CD4-positive, alpha-beta T cell treated with Interleukin-4 for 1 hour (primary cell): ENCODE measurements at regions not wholly inside any gene's neighbourhood (a gene's known extent, or its start where the extent isn't known, plus 50 kb on each side); places are given as distances from the start of the nearest gene placed in this dataset.
"Not testable (repeated sequence)": the region's sequence is repeated elsewhere in the genome, so short reads cannot be mapped to it uniquely, and the experiment has no call there.

Source experiments
- DNase-seq, 2 donors: peaks; one replicate each; pipeline ENCODE4 v3.0.0-alpha.2; 2020 to 2022

DNA sequence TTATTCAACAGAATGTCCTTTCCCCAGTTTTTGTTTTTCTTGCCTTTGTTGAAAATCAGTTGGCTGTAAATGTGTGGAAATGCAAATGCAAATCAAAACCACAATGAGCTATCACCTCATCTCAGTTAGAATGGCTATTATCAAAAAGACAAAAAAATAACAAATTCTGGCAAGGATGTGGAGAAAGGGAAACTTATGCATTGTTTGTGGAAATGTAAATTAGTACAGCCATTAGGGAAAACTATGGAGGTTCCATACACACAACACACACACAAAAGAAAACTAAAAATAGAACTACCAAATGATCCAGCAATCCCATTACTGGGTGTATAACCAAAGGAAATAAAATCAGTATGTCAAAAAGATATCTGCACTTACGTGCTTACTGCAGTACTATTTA lies 518.8 kb upstream of the ATXN7L3B start:
- no peak for DNase-seq

DNA sequence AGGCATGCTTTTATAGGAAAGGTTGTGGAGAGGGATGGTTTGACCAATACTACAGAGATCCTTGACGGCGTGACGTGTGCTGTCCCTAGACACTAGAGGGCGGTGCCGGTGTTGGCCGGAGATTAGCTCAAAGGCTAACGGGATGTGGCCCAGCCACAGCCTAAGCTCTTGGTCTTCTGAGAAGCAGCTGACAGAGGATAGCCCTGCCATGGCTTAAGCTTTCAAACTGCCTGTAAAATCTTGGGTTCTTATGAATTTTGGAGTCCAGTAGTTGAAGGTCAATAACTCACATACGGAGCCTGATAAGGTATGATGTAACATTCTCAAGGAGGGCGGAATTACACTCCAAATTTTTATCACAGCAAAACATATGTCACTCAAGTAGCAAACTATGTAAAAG lies 515.7 kb upstream of the ATXN7L3B start:
- DNase-seq: no peak

DNA sequence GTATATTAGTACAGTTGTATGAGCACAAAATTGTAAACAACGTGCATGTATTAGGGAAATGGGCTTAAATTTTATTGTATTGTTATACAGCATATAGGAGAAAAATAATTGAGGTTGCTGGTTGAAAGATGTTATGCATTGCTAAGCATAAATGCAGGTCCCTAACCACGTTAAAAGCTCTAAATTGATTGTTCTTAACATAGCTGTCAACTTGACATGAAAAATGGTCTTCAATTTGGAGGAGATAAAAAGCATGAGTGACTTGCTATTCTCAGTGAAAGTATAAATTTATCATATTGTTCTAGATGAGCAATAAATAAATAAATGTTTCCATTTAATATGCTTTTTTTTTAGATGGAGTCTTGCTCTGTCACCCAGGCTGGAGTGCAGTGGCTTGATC lies 506.6 kb upstream of the ATXN7L3B start:
- no peak for DNase-seq

DNA sequence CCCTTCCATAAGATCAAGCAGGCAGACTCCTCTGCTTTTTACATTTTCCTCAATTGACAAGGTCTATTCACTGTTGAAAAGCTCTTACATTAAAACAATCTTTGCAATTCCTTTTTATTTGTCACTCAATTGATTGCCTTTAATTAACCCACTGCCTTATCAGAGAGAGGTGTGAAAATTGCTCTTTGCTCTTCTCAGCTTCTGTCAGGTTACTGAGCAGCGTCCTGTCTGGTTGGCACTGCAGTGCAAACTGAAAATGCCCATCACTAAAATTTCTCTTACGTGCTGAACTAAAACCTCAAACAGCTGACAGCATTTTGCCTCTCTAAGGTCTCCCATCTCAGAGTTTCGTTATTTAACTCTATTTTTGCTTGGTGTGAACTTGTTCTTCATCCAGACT lies 504.1 kb upstream of the ATXN7L3B start:
- no peak for DNase-seq

DNA sequence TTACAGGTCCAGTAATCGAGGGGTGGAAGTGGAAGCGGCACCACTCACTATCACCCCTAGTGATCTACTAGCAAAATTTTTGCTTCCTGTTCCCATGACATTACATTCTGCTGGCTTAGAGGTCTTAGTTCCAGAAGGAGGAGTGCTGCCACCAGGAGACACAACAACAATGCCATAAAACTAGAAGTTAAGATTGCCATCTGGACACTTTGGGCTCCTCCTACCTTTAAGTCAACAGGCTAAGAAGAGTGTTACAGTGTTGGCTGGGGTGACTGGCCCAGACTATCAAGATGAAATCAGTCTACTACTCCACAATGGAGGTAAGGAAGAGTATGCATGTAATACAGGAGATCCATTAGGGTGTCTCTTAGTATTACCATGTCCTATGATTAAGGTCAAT lies 498.5 kb upstream of the ATXN7L3B start:
- DNase-seq: not testable (repeated sequence)

DNA sequence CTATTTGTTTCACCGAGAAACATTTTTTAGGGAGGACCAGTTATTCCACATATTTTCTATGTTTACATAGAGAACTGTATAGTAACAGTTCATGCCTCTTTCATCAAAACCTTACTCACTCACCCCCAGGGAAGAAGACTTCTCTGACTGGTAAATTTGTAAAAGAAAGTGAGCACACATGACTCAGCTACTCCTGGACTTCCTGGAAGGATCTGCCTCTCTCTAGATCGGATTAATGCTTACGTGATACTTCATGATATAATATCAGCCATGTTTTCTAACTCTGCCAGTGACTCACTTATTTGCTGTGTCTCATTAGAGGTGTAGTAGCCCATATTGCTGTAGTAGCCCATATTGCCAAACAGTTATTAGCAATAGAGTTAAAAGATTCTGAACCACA lies 494.3 kb upstream of the ATXN7L3B start:
- no peak for DNase-seq

DNA sequence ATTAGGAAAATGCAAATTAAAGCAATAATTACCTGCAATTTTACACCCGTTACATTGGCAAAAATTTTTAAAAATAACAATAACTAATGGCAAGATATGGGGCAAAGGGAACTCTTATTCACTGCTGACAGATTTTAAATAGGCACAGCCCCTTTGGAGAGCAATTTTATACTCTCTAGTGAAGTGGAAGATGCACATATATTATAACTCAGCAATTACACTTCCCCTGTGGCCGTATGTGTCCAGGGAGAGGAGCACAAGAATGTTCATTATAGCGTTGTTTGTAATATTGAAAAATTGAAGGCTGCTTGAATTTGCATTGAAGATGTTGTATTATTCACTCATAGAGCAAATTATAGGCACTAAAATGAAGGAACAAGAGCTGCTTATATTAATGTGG lies 488.3 kb upstream of the ATXN7L3B start:
- no peak for DNase-seq

DNA sequence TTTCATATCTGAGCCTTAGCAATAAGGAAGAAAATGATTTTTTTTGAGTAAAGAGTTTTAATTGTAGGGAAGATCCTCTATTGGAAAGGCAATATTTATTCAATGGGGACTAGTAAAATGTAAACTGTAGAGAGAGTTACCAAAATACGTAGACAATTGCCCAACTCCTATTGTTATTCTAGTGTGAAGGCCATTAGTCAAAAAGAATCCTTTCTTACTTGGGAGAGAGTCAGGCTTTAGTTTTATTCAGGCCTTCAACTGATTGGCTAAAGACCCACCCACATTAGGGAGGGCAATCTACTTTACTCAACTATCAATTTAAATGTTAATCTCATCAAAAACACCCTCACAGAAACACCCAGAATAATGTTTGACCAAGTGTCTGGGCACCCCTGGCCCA lies 485.8 kb upstream of the ATXN7L3B start:
- DNase-seq: no peak

DNA sequence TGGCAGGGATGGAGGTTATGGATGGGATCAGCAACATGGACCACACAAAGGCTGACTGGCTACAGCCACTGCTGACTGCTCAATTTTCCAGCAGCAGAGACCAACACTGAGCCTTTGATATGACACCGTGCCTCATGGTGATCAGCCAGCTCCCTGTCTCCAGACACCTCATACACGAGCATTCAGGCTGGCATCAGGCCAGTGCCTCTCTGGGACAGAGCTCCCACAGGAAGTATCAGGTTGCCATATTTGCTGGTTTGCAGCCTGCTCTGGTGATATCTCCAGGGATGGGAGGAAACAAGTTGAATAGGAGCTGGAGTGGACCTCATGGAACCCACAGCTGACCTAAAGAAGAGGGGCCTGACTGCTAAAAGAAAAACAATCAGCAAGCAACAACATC lies 471.2 kb upstream of the ATXN7L3B start:
- DNase-seq: no peak

DNA sequence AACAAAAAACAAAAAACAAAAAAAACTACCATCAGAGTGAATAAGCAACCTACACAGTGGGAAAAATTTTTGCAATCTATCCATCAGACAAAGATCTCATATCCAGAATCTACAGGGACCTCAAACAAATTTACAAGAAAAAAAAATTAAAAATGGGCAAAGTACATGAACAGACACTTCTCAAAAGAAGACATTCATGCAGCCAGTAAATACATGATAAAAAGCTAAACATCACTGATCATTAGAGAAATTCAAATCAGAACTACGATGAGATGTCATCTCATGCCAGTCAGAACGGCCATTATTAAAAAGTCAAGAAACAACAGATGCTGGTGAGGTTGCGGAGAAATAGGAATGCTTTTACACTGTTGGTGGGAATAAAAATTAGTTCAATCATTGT lies 466.5 kb upstream of the ATXN7L3B start:
- no peak for DNase-seq

DNA sequence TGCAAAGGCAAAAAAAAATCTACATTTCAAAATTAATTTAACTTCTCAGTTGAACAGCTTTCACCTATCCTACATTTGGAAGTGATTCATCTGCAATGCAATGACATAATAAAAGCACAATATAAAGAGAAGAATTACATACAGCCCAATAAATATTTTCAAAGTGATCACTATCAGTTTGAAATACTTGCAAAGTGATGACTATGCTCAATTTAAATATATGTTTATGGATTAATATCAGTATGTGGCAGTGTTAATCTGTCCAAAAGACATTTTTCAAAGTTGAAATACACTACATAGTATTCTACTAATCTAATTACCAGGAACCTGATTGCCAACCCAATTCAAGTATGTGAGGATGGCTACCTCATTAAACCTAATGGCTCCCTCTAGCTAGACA lies 460.7 kb upstream of the ATXN7L3B start:
- no peak for DNase-seq

DNA sequence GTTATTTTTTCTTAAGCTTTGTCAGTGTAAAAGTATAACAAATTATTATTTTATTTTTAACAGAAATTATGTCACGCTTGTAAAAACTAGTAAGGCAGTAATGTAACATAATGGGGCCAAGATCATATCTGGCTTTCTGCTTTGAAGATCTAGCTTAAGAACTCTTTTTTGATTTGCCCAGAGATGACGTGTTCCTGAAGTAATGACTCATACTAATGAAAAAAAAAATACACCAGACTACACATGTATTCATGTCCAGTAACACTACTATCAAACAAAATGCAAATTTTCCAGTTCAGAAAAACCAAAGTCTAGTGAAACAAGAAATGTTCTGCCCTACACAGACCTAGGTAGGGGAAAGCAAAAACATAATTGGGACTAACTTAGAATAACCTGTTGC lies 432.2 kb upstream of the ATXN7L3B start:
- DNase-seq: no peak

DNA sequence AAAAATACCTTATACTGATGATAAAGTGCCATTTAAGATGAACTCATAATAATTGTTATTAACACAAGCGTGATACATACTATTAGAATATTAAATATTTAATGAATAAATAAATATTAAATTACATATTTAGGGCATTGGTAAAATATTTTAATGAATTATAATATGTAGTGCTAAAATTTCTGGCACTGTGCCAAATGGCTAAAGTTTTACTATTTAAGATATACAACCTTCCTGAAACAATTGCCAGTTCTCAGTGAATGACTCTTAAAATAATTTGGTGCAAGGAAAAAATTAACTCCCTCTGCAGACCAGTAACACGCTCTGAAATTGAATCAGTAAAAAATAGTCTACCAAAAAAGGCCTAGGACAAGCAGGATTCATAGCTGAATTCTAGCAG lies 428.9 kb upstream of the ATXN7L3B start:
- no peak for DNase-seq

DNA sequence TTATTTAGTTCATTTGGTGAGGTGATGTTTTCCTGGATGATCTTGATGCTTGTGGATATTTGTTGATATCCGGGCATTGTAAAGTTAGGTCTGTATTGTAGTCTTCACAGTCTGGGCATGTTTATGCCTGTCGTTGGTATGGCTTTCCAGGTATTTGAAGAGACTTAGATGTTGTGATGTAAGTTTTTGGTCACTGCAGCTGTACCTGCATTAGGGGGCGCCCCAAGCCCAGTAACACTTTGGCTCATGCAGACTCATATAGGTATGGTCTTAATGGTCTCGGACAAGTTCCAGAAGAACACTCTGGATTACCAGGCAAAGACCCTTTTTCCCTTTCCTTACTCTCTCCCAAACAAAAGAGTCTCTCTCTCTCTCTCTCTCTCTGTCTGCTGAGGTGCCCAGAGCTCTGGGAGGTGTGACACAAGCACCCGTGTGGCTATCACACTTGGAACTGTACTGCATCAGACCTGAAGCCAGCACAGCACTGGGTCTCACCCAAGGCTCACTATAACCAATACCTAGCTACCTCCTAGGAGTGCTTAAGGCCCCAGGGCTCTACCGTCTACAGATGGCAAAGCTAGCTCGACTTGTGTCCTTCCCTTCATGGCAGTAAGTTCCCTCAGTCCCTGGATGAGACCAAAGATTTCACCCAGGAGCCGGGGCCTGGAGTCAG lies 425.8 kb upstream of the ATXN7L3B start:
- no peak for DNase-seq

DNA sequence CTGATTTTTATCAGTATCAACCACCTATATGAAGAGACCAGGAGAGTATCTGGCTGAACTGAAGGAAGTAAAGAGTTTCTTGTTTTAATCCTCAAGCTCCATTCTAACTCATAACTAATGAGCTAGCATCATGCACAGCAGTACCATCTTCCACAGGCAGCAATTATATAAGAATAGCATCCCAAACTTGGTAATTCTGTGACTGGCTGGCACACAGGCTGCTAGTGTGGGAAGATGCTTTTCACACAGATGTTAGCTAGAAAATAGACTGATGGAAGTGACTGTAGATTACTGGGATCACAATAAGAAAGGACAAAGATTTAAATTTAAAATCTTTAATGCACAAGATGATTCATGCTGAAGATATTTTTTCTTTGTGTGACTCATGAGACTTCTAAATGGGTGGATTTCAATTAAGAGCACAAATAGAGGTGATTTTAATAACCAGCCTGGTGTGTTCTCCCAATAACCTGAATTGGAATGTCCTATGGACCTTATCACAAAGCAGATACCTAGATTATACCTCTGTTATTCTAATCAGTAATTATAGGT lies 417.7 kb upstream of the ATXN7L3B start:
- no peak for DNase-seq

DNA sequence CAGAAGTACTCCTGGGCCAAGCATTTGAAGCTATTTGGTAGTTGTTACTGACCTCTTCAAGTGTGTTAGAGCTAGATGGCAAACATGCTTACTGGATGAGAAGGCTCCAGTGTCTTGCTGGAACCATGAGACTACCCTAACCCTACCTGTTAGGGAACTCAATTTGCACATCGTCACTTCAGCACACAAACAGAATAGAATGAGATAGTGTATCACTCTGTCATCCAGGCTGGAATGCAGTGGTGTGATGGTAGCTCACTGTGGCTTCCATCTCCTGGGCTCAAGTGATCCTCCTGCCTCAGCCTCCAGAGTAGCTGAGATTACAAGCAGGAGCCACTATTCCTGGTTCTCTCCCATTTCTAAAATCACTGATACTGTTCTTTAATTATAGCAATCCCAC lies 417.0 kb upstream of the ATXN7L3B start:
- no peak for DNase-seq

DNA sequence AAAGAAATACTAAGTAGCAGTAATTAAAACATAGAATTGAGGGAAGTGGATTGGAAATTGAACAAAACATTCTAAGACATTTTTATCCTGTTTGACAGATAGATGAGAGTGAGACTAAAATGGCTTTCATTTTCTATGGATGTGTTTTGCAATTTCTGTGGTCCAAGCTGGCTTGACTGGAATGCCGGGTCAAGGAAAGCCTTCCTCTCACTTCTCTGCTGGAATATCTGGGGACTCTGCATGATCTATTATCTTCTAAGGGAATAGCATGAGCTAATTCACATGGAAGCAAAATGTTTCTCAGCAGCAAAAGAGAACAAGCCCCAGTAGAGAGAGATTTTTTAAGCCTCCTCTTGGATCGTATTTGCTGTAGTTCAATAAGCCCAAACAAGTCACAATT lies 407.9 kb upstream of the ATXN7L3B start:
- no peak for DNase-seq

DNA sequence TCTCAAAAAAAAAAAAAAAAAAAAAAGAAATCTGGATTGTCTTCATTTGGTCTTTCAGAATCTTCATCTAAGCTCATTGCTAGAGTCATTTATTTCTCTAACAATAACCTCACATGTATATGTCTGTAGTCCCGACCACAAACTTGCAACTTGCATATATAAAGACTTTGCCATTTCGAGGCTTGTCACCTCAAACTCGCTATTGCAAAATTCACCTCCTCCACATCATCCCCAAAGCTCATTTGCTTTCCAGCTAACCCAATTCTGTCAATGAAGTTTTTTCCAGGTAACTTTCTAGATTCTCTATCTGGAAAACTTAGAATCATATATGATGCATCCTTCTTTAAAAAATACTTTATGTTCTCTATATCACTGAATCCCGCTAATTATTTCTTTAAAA lies 393.2 kb upstream of the ATXN7L3B start:
- DNase-seq: no peak

DNA sequence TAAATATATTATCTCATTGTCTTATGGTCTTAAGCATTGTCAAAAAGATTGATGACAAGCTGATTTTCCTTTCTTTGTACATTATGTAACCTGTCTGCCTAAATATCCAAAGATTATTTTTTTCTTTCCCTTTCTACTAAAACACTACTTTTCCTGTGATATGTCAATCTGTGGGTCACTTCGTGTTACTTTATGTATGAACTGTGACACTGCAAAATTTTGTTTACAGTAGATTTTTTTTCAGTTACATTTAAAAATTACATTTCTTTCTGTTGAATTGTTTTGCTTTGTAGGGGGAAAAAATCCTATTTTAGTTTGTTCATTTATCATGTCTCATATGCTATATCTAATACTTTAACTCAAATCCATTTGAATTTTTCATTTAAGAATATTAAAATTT lies 392.3 kb upstream of the ATXN7L3B start:
- no peak for DNase-seq

DNA sequence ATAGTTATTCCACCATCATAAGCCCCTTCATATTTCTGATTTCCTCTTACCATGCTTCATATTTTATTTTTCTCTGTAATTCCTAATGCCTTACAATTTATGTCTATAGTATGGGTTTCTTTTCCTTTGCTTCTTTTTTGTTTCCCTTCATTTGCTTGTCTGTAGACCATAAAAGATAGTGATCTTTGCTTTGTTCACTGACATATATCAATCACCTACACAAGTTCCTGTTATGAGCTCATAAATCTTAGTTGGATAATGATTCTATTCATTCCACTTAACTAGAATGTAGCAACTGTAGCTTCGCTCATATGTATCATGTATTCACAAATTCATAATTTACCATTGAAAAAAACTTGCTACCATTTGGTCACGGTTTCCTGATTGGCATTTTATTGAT lies 388.8 kb upstream of the ATXN7L3B start:
- DNase-seq: no peak

DNA sequence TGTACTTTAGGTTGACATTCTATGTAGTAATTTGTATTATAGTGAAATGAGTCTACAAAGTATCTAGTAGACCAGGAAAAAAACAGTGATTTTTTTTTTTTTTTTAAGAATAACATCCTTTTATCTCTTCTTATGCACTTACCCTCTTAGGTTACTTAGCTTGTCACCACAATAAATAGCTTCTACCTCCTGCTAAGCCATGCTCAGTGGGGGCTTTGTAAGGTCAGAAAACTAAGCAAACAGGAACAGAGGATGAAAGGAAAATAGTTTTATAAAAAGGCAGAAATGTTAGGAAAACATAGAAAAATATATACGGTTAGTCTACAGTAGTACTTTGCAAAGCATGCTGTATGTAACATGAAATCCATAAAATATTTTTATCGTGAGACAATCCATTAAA lies 385.3 kb upstream of the ATXN7L3B start:
- no peak for DNase-seq

DNA sequence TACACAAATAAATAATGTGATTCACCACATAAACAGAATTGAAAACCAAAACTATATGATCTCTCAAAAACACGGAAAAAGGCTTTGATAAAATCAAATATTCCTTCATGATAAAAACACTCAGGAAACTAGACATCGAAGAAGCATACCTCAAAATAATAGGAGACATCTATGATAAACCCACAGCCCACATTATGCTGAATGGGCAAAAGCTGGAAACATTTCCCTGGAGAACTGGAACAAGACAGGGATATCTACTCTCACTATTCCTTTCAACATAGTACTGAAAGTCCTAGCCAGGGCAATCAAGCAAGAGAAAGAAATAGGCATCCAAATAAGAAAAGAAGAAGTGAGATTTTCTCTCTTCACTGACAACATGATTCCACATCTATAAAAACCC lies 371.5 kb upstream of the ATXN7L3B start:
- no peak for DNase-seq

DNA sequence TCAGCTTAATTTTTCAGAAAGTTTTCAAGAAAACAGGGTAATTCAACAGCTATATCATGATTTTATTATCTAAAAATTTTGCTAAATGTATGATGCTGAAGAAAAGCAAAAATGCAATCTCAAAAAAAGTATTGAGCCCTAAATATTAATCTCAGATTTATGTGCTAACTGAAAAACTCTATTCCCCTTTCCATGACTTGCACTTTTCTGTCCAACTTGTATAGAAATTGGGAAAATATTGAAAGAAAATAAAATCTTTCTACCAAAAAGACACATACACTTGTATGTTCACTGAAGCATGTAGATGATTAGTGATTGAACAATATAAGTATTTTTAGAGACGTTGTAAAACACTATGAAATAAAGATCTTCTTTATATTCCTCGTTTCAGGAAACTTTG lies 368.0 kb upstream of the ATXN7L3B start:
- no peak for DNase-seq

DNA sequence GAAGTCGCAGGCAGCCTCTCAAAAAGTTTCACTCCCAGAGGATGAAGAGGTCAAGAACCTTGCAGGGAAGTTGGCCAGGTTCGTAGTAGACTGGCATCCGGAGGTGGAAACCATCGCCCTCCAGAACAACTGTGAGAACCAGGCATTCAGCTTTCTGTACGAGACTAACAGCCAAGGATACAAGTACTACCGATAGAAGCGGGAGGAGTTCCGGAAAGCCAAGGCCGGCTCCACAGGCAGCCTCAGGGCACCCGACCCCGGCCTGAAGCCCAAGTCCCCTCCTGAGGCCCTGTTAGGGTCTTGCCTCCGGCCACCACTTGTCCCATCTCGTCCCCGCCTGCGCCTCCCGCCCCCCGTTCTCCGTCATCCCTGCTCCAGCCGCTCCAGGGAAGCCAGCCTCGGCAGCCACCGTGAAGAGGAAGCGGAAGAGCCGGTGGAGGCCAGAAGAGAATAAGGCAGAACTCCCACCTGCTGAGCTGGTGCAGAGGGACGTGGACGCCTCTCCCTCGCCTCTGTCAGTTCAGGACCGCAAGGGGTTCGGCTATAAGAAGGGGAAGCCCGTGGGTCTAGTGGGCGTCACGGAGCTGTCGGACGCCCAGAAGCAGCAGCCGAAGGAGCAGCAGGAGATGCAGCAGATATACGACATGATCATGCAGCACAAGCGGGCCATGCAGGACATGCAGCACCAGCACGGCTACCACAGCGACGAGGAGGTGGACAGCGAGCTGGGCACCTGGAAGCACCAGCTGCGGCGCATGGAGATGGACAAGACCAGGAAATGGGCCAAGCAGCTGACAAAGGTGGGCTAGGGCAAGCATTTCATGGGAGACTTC lies 366.8 kb upstream of the ATXN7L3B start:
- no peak for DNase-seq
